Trophoblast cell (in vitro differentiated cells and primary cell): ENCODE measurements at regions not wholly inside any gene's neighbourhood (a gene's known extent, or its start where the extent isn't known, plus 50 kb on each side); places are given as distances from the start of the nearest gene placed in this dataset.

Experiments
- DNase-seq, 2 donors: peaks; one replicate each; pipeline ENCODE4 v3.0.0-alpha.2; 2016
- H2AFZ ChIP-seq: 2 replicates; pipeline ENCODE4 v1.6.1; 2013; ENCODE audit warnings: low read length, moderate library complexity, mild to moderate bottlenecking; ENCODE audit not compliant: insufficient read depth, poor library complexity
- H2AK5ac ChIP-seq: 2 replicates; pipeline ENCODE4 v1.6.1; 2013; ENCODE audit warnings: mild to moderate bottlenecking, low read length
- H2BK120ac ChIP-seq: 2 replicates; pipeline ENCODE4 v1.6.1; 2013; ENCODE audit warnings: low read length, mild to moderate bottlenecking, moderate library complexity; ENCODE audit not compliant: insufficient read depth, poor library complexity
- H2BK12ac ChIP-seq: 2 replicates; pipeline ENCODE4 v1.6.1; 2013; ENCODE audit warnings: mild to moderate bottlenecking, low read length, moderate library complexity
- H2BK5ac ChIP-seq: 2 replicates; pipeline ENCODE4 v1.6.1; 2013; ENCODE audit warnings: low read length, low read depth, moderate library complexity, mild to moderate bottlenecking; ENCODE audit not compliant: poor library complexity
- H3K14ac ChIP-seq: 2 replicates; pipeline ENCODE4 v1.6.1; 2013; ENCODE audit warnings: mild to moderate bottlenecking, low read length
- H3K18ac ChIP-seq: 2 replicates; pipeline ENCODE4 v1.6.1; 2013; ENCODE audit warnings: mild to moderate bottlenecking, low read length
- H3K23ac ChIP-seq: 2 replicates; pipeline ENCODE4 v1.6.1; 2013; ENCODE audit warnings: low read length
- H3K27ac ChIP-seq: 2 replicates; pipeline ENCODE4 v1.5.1; 2013; ENCODE audit warnings: low read depth, mild to moderate bottlenecking, inconsistent platforms, low read length, moderate library complexity
- H3K27me3 ChIP-seq: 2 replicates; pipeline ENCODE4 v1.6.1; 2013; ENCODE audit warnings: inconsistent platforms, mild to moderate bottlenecking, low read length, moderate library complexity; ENCODE audit not compliant: insufficient read depth
- H3K36me3 ChIP-seq, 2 experiments: 1 replicate in 1 of 2; 2 replicates in 1 of 2; pipeline ENCODE4 v1.6.1; 2013; ENCODE audit warnings: low read length in 2 of 2, mild to moderate bottlenecking in 2 of 2, moderate library complexity in 1 of 2; ENCODE audit not compliant: insufficient read depth in 2 of 2, control insufficient read depth in 1 of 2
- H3K4ac ChIP-seq: 2 replicates; pipeline ENCODE4 v1.6.1; 2013; ENCODE audit warnings: low read depth, mild to moderate bottlenecking, low read length, moderate library complexity
- H3K4me1 ChIP-seq, 2 experiments: 1 replicate in 1 of 2; 2 replicates in 1 of 2; pipeline ENCODE4 v1.6.1; 2013; ENCODE audit warnings: low read length in 2 of 2, mild to moderate bottlenecking in 2 of 2, moderate library complexity in 1 of 2; ENCODE audit not compliant: insufficient read depth in 2 of 2, control insufficient read depth in 1 of 2
- H3K4me2 ChIP-seq: 2 replicates; pipeline ENCODE4 v1.6.1; 2013; ENCODE audit warnings: inconsistent platforms, mild to moderate bottlenecking, low read length, moderate library complexity
- H3K4me3 ChIP-seq: 2 replicates; pipeline ENCODE4 v1.5.1; 2013; ENCODE audit warnings: mild to moderate bottlenecking, low read depth, low read length, inconsistent platforms
- H3K79me1 ChIP-seq: one replicate; pipeline ENCODE4 v1.6.1; 2013; ENCODE audit warnings: low read length
- H3K79me2 ChIP-seq: 2 replicates; pipeline ENCODE4 v1.6.1; 2013; ENCODE audit warnings: low read length, mild to moderate bottlenecking; ENCODE audit not compliant: control insufficient read depth, insufficient read depth, poor library complexity
- H3K9ac ChIP-seq: 2 replicates; pipeline ENCODE4 v1.6.1; 2013; ENCODE audit warnings: mild to moderate bottlenecking, low read length
- H3K9me3 ChIP-seq: 2 replicates; pipeline ENCODE4 v1.6.1; 2013; ENCODE audit warnings: low read depth, mild to moderate bottlenecking, control low read depth, inconsistent platforms, low read length; ENCODE audit not compliant: insufficient read depth
- H4K12ac ChIP-seq: 2 replicates; pipeline ENCODE4 v1.6.1; 2013; ENCODE audit warnings: low read depth, mild to moderate bottlenecking, low read length, moderate library complexity
- H4K8ac ChIP-seq: 2 replicates; pipeline ENCODE4 v1.6.1; 2013; ENCODE audit warnings: low read depth, mild to moderate bottlenecking, low read length, moderate library complexity
- H4K91ac ChIP-seq: one replicate; pipeline ENCODE4 v1.6.1; 2013; ENCODE audit warnings: low read depth, mild to moderate bottlenecking, low read length, moderate library complexity
- WGBS: extraction: QIAGEN DNeasy Blood & Tissue Kit; methylation state at CpG from one replicate; pipeline ENCODE4 v1.1.7; 2013; ENCODE audit warnings: missing lambda C conversion rate; ENCODE audit not compliant: insufficient read length, insufficient coverage; ENCODE audit errors: extremely low coverage; 5-methylcytosine and 5-hydroxymethylcytosine counted together

DNA sequence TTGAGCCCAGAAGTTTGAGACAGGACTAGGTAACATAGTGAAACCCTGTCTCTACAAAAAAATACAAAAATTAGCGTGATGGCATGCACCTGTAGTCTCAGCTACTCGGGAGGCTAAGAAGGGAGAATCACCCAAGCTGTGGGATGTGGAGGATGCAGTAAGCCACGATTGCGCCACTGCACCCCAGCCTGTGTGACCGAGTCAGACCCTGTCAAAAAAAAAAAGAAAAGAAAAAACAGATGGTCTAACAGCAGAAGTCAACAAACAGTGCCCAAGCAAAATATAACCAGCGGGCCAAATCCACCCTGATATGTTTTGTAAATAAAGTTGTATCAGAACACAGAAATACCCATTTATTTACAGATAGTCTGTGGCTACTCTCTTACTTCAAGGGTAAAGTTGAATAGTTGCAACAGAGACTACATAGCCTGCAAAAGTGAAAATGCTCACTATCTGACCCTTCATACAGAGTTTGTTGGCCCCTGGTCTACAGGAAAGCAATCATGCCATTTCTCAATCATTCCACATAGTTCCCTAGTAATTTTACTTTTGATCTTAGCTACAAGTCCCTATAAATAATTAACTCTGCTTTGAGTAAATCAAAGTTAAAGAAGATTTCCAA, 383.7 kb downstream of the TLE1 start:
- Histone ChIP-seq H3K27ac (no peak overlapping the region), H3K9me3 (no peaks in the 10 kb centered on the region), H4K8ac (no peak overlapping the region), H4K91ac (no peak overlapping the region), H3K27me3 (no peaks in the 10 kb centered on the region), H3K4me1 (peaks cover 0 to 3% of the 10 kb centered on the region in 2 experiments), H3K18ac (no peak overlapping the region), H3K79me1 (peaks cover 2% of the 10 kb centered on the region), H4K12ac (no peak overlapping the region), H3K4ac (no peak overlapping the region), H2BK5ac (peak overlapping the region; percentile 21), H2AK5ac (no peak overlapping the region), H3K79me2 (no peaks in the 10 kb centered on the region), H3K36me3 (no peaks in the 10 kb centered on the region), H3K4me2 (no peak overlapping the region), H3K23ac (no peak overlapping the region), H3K14ac (no peak overlapping the region), H3K4me3 (no peak overlapping the region), H3K9ac (no peak overlapping the region), H2BK12ac (no peak overlapping the region), H2AFZ (no peak overlapping the region), H2BK120ac (no peak overlapping the region)
- WGBS, result no CpG with 5 or more reads among the region's 6 CpGs
- no peak for DNase-seq

GRCh38 chr9:81303658-81304057, 385.7 kb downstream of the TLE1 start:
- DNase-seq, result peak; percentile 59 to 94
- H2AFZ ChIP-seq, result no peak overlapping the region
- no peaks in the 10 kb centered on the region for H3K36me3 ChIP-seq
- no peak overlapping the region for H3K18ac ChIP-seq
- no CpG with 5 or more reads among the region's 5 CpGs for WGBS
- H3K23ac ChIP-seq, result no peak overlapping the region
- H2AK5ac ChIP-seq, result no peak overlapping the region
- H3K4me2 ChIP-seq, result no peak overlapping the region
- peaks cover 2% of the 10 kb centered on the region for H3K79me1 ChIP-seq
- peak overlapping the region; percentile 13 for H4K91ac ChIP-seq
- peak overlapping the region; percentile 20 for H2BK120ac ChIP-seq
- H3K79me2 ChIP-seq, result no peaks in the 10 kb centered on the region
- no peaks in the 10 kb centered on the region for H3K9me3 ChIP-seq
- no peak overlapping the region for H4K12ac ChIP-seq
- no peak overlapping the region for H3K9ac ChIP-seq
- no peak overlapping the region for H3K14ac ChIP-seq
- H2BK5ac ChIP-seq, result no peak overlapping the region
- no peak overlapping the region for H3K4me3 ChIP-seq
- H3K4ac ChIP-seq, result no peak overlapping the region
- no peak overlapping the region for H4K8ac ChIP-seq
- H3K4me1 ChIP-seq, result peaks cover 0 to 3% of the 10 kb centered on the region in 2 experiments
- peak overlapping the region; percentile 8 for H3K27ac ChIP-seq
- H3K27me3 ChIP-seq, result no peaks in the 10 kb centered on the region
- no peak overlapping the region for H2BK12ac ChIP-seq

GRCh38 chr9:81293651-81294050, 395.7 kb downstream of the TLE1 start:
- no peak for DNase-seq
- H2BK5ac ChIP-seq, result no peak overlapping the region
- no peak overlapping the region for H2BK120ac ChIP-seq
- H4K8ac ChIP-seq, result no peak overlapping the region
- H3K4me1 ChIP-seq, result peaks cover 0 to 3% of the 10 kb centered on the region in 2 experiments
- H4K12ac ChIP-seq, result no peak overlapping the region
- no peak overlapping the region for H2BK12ac ChIP-seq
- no peaks in the 10 kb centered on the region for H3K79me1 ChIP-seq
- no peak overlapping the region for H3K23ac ChIP-seq
- H3K9ac ChIP-seq, result no peak overlapping the region
- no peak overlapping the region for H3K14ac ChIP-seq
- H3K36me3 ChIP-seq, result no peaks in the 10 kb centered on the region
- no peaks in the 10 kb centered on the region for H3K27me3 ChIP-seq
- no peak overlapping the region for H4K91ac ChIP-seq
- H3K27ac ChIP-seq, result no peak overlapping the region
- no peak overlapping the region for H3K4me3 ChIP-seq
- H2AFZ ChIP-seq, result no peak overlapping the region
- H3K9me3 ChIP-seq, result peaks cover 4% of the 10 kb centered on the region
- H3K79me2 ChIP-seq, result no peaks in the 10 kb centered on the region
- H3K4ac ChIP-seq, result no peak overlapping the region
- no peak overlapping the region for H3K18ac ChIP-seq
- H3K4me2 ChIP-seq, result no peak overlapping the region
- H2AK5ac ChIP-seq, result no peak overlapping the region

- Histone ChIP-seq H3K79me2 (no peaks in the 10 kb centered on the region), H3K27me3 (no peaks in the 10 kb centered on the region), H3K36me3 (no peaks in the 10 kb centered on the region), H2BK5ac (no peak overlapping the region), H3K9ac (no peak overlapping the region), H2BK120ac (no peak overlapping the region), H2AFZ (no peak overlapping the region), H4K12ac (no peak overlapping the region), H3K4me2 (no peak overlapping the region), H4K91ac (peak overlapping the region; percentile 34), H3K4me3 (no peak overlapping the region), H3K14ac (no peak overlapping the region), H2BK12ac (no peak overlapping the region), H3K4me1 (peaks cover 0 to 3% of the 10 kb centered on the region in 2 experiments), H3K18ac (no peak overlapping the region), H3K9me3 (peaks cover 4% of the 10 kb centered on the region), H4K8ac (peak overlapping the region; percentile 49), H3K23ac (no peak overlapping the region), H3K27ac (no peak overlapping the region), H3K79me1 (no peaks in the 10 kb centered on the region), H3K4ac (no peak overlapping the region), H2AK5ac (no peak overlapping the region)
- no CpG with 5 or more reads among the region's 7 CpGs for WGBS
- no peak for DNase-seq
Observed at GRCh38 chr9:81292056-81292805, 397.1 kb downstream of the TLE1 start.
